ENCODE measurements at regions not wholly inside any gene's neighbourhood (a gene's known extent, or its start where the extent isn't known, plus 50 kb on each side); places are given as distances from the start of the nearest gene placed in this dataset.

- Histone ChIP-seq H3K4me1 (ENCODE audit: control insufficient read depth in 1 of 2, low read depth in 2 of 2) (no peaks in the 10 kb centered on the region), H3K36me3 (no peaks in the 10 kb centered on the region), H3K4me3 (peak overlapping the region; percentile 7), H3K27ac (no peak overlapping the region), H3K27me3 (replicated peaks; ENCODE audit: insufficient read depth) (no peaks in the 10 kb centered on the region), H3K9me3 (no peaks in the 10 kb centered on the region)
- TF ChIP-seq CTCF (IDR thresholded peaks at IDR 0.05): no peak
- DNase-seq (ENCODE audit: low spot score): no peak
- no peak for ATAC-seq (ENCODE audit: insufficient number of reproducible peaks, low FRiP score, low read depth)
Observed at GRCh38 chr5:3511519-3511918, 84.1 kb upstream of the IRX1 start.

GRCh38 chr5:3510642-3511417, 84.8 kb upstream of the IRX1 start:
- DNase-seq (ENCODE audit: low spot score) (no peak), ATAC-seq (ENCODE audit: insufficient number of reproducible peaks, low FRiP score, low read depth) (no peak)
- no peaks in the 10 kb centered on the region for H3K9me3 ChIP-seq
- no peaks in the 10 kb centered on the region for H3K4me1 ChIP-seq (ENCODE audit: control insufficient read depth in 1 of 2, low read depth in 2 of 2)
- H3K4me3 ChIP-seq: no peak overlapping the region
- H3K27ac ChIP-seq: no peak overlapping the region
- no peak for TF ChIP-seq CTCF (IDR thresholded peaks at IDR 0.05)
- H3K27me3 ChIP-seq (replicated peaks; ENCODE audit: insufficient read depth): no peaks in the 10 kb centered on the region
- H3K36me3 ChIP-seq: no peaks in the 10 kb centered on the region

- Histone ChIP-seq H3K36me3 (no peaks in the 10 kb centered on the region), H3K4me3 (no peak overlapping the region), H3K9me3 (no peaks in the 10 kb centered on the region), H3K27ac (no peak overlapping the region), H3K27me3 (replicated peaks; ENCODE audit: insufficient read depth) (no peaks in the 10 kb centered on the region), H3K4me1 (ENCODE audit: control insufficient read depth in 1 of 2, low read depth in 2 of 2) (no peaks in the 10 kb centered on the region)
- no peak for TF ChIP-seq CTCF (IDR thresholded peaks at IDR 0.05)
- ATAC-seq (ENCODE audit: insufficient number of reproducible peaks, low FRiP score, low read depth): no peak
- no peak for DNase-seq (ENCODE audit: low spot score)
Observed at GRCh38 chr5:3509290-3509689, 86.3 kb upstream of the IRX1 start.

- Histone ChIP-seq H3K27ac (no peak overlapping the region), H3K4me1 (ENCODE audit: control insufficient read depth in 1 of 2, low read depth in 2 of 2) (no peaks in the 10 kb centered on the region), H3K27me3 (replicated peaks; ENCODE audit: insufficient read depth) (no peaks in the 10 kb centered on the region), H3K4me3 (no peak overlapping the region), H3K36me3 (no peaks in the 10 kb centered on the region), H3K9me3 (no peaks in the 10 kb centered on the region)
- no peak for TF ChIP-seq CTCF (IDR thresholded peaks at IDR 0.05)
- ATAC-seq (ENCODE audit: insufficient number of reproducible peaks, low FRiP score, low read depth) (no peak), DNase-seq (ENCODE audit: low spot score) (no peak)
Observed at GRCh38 chr5:3508395-3508794, 87.2 kb upstream of the IRX1 start.

GRCh38 chr5:3490957-3491507, 104.6 kb upstream of the IRX1 start:
- Histone ChIP-seq H3K27ac (no peak overlapping the region), H3K27me3 (replicated peaks; ENCODE audit: insufficient read depth) (no peaks in the 10 kb centered on the region), H3K4me1 (ENCODE audit: control insufficient read depth in 1 of 2, low read depth in 2 of 2) (no peaks in the 10 kb centered on the region), H3K4me3 (no peak overlapping the region), H3K36me3 (no peaks in the 10 kb centered on the region), H3K9me3 (peaks cover 3% of the 10 kb centered on the region)
- TF ChIP-seq CTCF (IDR thresholded peaks at IDR 0.05): no peak
- ATAC-seq (ENCODE audit: insufficient number of reproducible peaks, low FRiP score, low read depth) (no peak), DNase-seq (ENCODE audit: low spot score) (no peak)
